ENCODE measurements at regions not wholly inside any gene's neighbourhood (a gene's known extent, or its start where the extent isn't known, plus 50 kb on each side); places are given as distances from the start of the nearest gene placed in this dataset.

DNA sequence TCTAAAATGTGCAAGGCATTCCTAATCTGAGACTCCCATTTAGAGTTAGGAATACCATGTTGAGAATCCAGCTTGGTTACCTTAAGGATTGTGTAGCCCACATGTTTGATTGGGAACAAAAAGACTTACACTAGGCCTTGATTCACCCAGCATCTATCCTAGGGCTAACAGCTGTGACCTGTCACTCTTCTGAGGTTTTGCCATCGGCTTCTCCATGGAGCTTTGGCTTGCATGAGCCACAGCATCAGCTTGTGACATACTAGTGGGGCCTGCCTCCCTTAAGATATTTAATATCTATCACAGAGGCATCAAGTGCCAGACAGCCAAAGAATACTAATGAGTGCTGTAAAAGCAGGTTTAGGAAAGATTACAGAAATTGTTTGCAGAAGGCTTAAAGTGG lies 241.3 kb upstream of the UBE2E3 start:
- WGBS (ENCODE audit: extremely low coverage, insufficient coverage, low lambda C conversion rate): no CpG with 5 or more reads among the region's 1 CpG
- DNase-seq: no peak
- no peaks in the 10 kb centered on the region for H3K79me1 ChIP-seq (ENCODE audit: low read length)
- H2AK5ac ChIP-seq (ENCODE audit: low read length): no peak overlapping the region
- H2BK5ac ChIP-seq (ENCODE audit: low read length): no peak overlapping the region
- H3K27me3 ChIP-seq (ENCODE audit: insufficient read depth, low read length, poor library complexity): no peaks in the 10 kb centered on the region
- H3K23ac ChIP-seq (ENCODE audit: low read length): no peak overlapping the region
- H3K56ac ChIP-seq (ENCODE audit: low read length): no peak overlapping the region
- H3K4me2 ChIP-seq (ENCODE audit: low read length): no peak overlapping the region
- H3K9ac ChIP-seq (ENCODE audit: low read length): no peak overlapping the region
- no peak overlapping the region for H4K8ac ChIP-seq (ENCODE audit: low read depth, low read length)
- no peak overlapping the region for H3K18ac ChIP-seq (ENCODE audit: low read length)
- no peaks in the 10 kb centered on the region for H3K36me3 ChIP-seq (ENCODE audit: control insufficient read depth, insufficient read depth, low read length)
- no peak overlapping the region for H4K5ac ChIP-seq (ENCODE audit: low read length)
- no peak overlapping the region for H2BK15ac ChIP-seq (replicated peaks; ENCODE audit: low read depth)
- no peaks in the 10 kb centered on the region for H3K79me2 ChIP-seq (ENCODE audit: control insufficient read depth, insufficient read depth, low read length)
- H3K4me1 ChIP-seq (ENCODE audit: control insufficient read depth, low read depth, low read length): no peaks in the 10 kb centered on the region
- H3K4ac ChIP-seq (ENCODE audit: low read depth, low read length): no peak overlapping the region
- no peak overlapping the region for H2BK120ac ChIP-seq (ENCODE audit: low read depth, low read length)
- H3K27ac ChIP-seq (ENCODE audit: low read depth, low read length): no peak overlapping the region
- no peak overlapping the region for H3K4me3 ChIP-seq (ENCODE audit: low read length)

DNA sequence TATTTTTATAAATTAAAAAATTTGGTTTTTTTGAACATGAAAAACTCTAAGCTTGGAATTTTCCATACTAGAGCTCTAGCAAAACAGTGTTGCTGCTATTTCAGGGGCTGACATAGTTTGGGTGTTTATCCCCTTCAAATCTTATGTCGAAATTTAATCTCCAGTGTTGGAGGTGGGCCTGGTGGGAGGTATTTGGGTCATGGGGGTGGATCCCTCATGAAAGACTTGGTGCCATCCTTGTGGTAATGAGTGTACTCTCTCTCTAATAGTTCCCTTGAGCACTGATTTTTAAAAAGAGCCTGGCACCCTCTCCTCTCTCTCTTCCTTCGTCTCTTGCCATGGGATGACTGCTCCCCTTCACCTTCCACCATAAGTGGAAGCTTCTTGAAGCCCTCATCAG lies 244.6 kb upstream of the UBE2E3 start:
- Histone ChIP-seq H4K5ac (ENCODE audit: low read length) (no peak overlapping the region), H3K4me2 (ENCODE audit: low read length) (no peak overlapping the region), H4K8ac (ENCODE audit: low read depth, low read length) (no peak overlapping the region), H3K23ac (ENCODE audit: low read length) (no peak overlapping the region), H3K4ac (ENCODE audit: low read depth, low read length) (no peak overlapping the region), H3K27me3 (ENCODE audit: insufficient read depth, low read length, poor library complexity) (no peaks in the 10 kb centered on the region), H3K27ac (ENCODE audit: low read depth, low read length) (no peak overlapping the region), H3K18ac (ENCODE audit: low read length) (peak overlapping the region; percentile 28), H3K36me3 (ENCODE audit: control insufficient read depth, insufficient read depth, low read length) (no peaks in the 10 kb centered on the region), H3K9ac (ENCODE audit: low read length) (no peak overlapping the region), H3K79me2 (ENCODE audit: control insufficient read depth, insufficient read depth, low read length) (no peaks in the 10 kb centered on the region), H3K4me3 (ENCODE audit: low read length) (no peak overlapping the region), H3K4me1 (ENCODE audit: control insufficient read depth, low read depth, low read length) (no peaks in the 10 kb centered on the region), H3K79me1 (ENCODE audit: low read length) (no peaks in the 10 kb centered on the region), H2BK15ac (replicated peaks; ENCODE audit: low read depth) (no peak overlapping the region), H2BK120ac (ENCODE audit: low read depth, low read length) (no peak overlapping the region), H3K56ac (ENCODE audit: low read length) (no peak overlapping the region), H2AK5ac (ENCODE audit: low read length) (no peak overlapping the region), H2BK5ac (ENCODE audit: low read length) (no peak overlapping the region)
- no peak for DNase-seq
- WGBS (ENCODE audit: extremely low coverage, insufficient coverage, low lambda C conversion rate): no CpG with 5 or more reads among the region's 2 CpGs

DNA sequence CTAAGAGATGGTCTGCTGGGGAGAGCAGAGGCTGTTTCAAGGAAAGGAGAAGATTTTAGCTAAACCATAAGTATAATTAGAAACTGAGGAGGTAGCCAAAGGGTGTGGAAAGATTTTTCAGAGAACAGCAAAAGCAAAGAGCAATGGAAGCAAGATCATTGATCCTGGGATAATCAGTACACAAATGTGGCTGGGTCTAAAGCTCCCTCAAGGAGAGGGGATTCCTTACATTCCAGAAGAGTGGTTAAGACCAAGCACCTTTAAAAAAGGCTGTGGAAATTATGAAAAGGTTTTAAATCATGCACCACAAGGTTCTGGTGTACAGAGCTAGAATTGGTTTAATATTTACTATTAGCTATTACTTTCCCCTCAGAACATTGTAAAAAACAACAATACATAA lies 246.0 kb upstream of the UBE2E3 start:
- Histone ChIP-seq H3K4me2 (ENCODE audit: low read length) (no peak overlapping the region), H3K36me3 (ENCODE audit: control insufficient read depth, insufficient read depth, low read length) (no peaks in the 10 kb centered on the region), H4K8ac (ENCODE audit: low read depth, low read length) (no peak overlapping the region), H3K4me1 (ENCODE audit: control insufficient read depth, low read depth, low read length) (no peaks in the 10 kb centered on the region), H4K5ac (ENCODE audit: low read length) (no peak overlapping the region), H3K4me3 (ENCODE audit: low read length) (no peak overlapping the region), H3K27me3 (ENCODE audit: insufficient read depth, low read length, poor library complexity) (no peaks in the 10 kb centered on the region), H3K4ac (ENCODE audit: low read depth, low read length) (no peak overlapping the region), H2BK120ac (ENCODE audit: low read depth, low read length) (no peak overlapping the region), H2AK5ac (ENCODE audit: low read length) (no peak overlapping the region), H3K9ac (ENCODE audit: low read length) (no peak overlapping the region), H3K79me2 (ENCODE audit: control insufficient read depth, insufficient read depth, low read length) (no peaks in the 10 kb centered on the region), H3K18ac (ENCODE audit: low read length) (no peak overlapping the region), H3K79me1 (ENCODE audit: low read length) (no peaks in the 10 kb centered on the region), H2BK15ac (replicated peaks; ENCODE audit: low read depth) (no peak overlapping the region), H2BK5ac (ENCODE audit: low read length) (no peak overlapping the region), H3K27ac (ENCODE audit: low read depth, low read length) (no peak overlapping the region), H3K23ac (ENCODE audit: low read length) (no peak overlapping the region), H3K56ac (ENCODE audit: low read length) (no peak overlapping the region)
- DNase-seq: peak; percentile 35

DNA sequence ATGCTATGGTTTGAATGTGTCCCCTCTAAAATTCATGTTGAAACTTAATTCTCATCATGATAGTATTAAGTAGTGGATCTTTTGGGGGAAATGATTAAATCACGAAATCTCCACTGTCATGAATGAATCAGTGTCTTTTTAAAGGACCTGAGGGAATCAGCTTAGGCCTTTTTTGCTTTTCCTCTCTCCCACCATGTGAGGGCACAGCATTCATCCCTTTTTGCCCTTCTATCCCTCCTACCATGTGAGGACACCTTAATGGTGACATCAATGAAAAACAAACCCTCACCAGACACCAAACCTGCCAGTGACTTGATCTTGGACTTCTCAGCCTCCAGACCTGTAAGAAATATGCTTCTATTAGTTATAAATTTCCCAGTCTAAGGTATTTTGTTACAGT lies 247.1 kb upstream of the UBE2E3 start:
- H3K4me3 ChIP-seq (ENCODE audit: low read length): no peak overlapping the region
- H3K18ac ChIP-seq (ENCODE audit: low read length): no peak overlapping the region
- no peak overlapping the region for H3K56ac ChIP-seq (ENCODE audit: low read length)

DNA sequence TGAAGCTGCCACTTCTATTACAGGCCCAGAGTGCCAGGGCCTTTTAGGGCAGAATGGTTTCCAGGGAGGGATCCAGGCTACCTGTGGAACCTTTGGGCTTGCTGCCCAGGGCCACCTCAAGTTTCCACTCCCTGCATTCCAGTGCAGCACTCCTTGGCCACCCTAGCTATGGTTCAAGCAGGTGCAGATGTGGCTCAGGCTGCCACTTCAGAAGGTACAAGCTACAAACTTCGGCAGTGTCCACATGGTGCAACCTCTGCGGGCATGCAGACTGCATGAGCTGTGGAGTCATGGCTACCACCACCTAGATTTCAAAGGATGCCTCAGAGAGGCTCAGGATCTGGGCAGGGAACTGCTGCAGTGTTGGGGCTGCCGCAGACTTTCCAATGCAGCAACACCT lies 248.1 kb upstream of the UBE2E3 start:
- Histone ChIP-seq H3K4me2 (ENCODE audit: low read length) (no peak overlapping the region), H2BK5ac (ENCODE audit: low read length) (no peak overlapping the region), H3K27ac (ENCODE audit: low read depth, low read length) (no peak overlapping the region), H3K23ac (ENCODE audit: low read length) (no peak overlapping the region), H3K4me3 (ENCODE audit: low read length) (no peak overlapping the region), H3K36me3 (ENCODE audit: control insufficient read depth, insufficient read depth, low read length) (no peaks in the 10 kb centered on the region), H3K79me2 (ENCODE audit: control insufficient read depth, insufficient read depth, low read length) (no peaks in the 10 kb centered on the region), H4K5ac (ENCODE audit: low read length) (no peak overlapping the region), H3K27me3 (ENCODE audit: insufficient read depth, low read length, poor library complexity) (no peaks in the 10 kb centered on the region), H2AK5ac (ENCODE audit: low read length) (no peak overlapping the region), H2BK15ac (replicated peaks; ENCODE audit: low read depth) (no peak overlapping the region), H3K79me1 (ENCODE audit: low read length) (no peaks in the 10 kb centered on the region), H3K9ac (ENCODE audit: low read length) (no peak overlapping the region), H3K56ac (ENCODE audit: low read length) (no peak overlapping the region), H3K4me1 (ENCODE audit: control insufficient read depth, low read depth, low read length) (no peaks in the 10 kb centered on the region), H2BK120ac (ENCODE audit: low read depth, low read length) (no peak overlapping the region), H4K8ac (ENCODE audit: low read depth, low read length) (no peak overlapping the region), H3K18ac (ENCODE audit: low read length) (no peak overlapping the region), H3K4ac (ENCODE audit: low read depth, low read length) (no peak overlapping the region)
- WGBS (ENCODE audit: extremely low coverage, insufficient coverage, low lambda C conversion rate): no CpG with 5 or more reads among the region's 3 CpGs
- no peak for DNase-seq

More for the DNA sequence above, 247.1 kb upstream of the UBE2E3 start:
- WGBS (ENCODE audit: extremely low coverage, insufficient coverage, low lambda C conversion rate): no CpG with 5 or more reads among the region's 1 CpG
- H3K79me1 ChIP-seq (ENCODE audit: low read length): no peaks in the 10 kb centered on the region
- no peak overlapping the region for H4K5ac ChIP-seq (ENCODE audit: low read length)
- H3K4me1 ChIP-seq (ENCODE audit: control insufficient read depth, low read depth, low read length): no peaks in the 10 kb centered on the region
- no peak overlapping the region for H3K23ac ChIP-seq (ENCODE audit: low read length)
- no peak overlapping the region for H3K9ac ChIP-seq (ENCODE audit: low read length)
- no peaks in the 10 kb centered on the region for H3K36me3 ChIP-seq (ENCODE audit: control insufficient read depth, insufficient read depth, low read length)
- peak; percentile 47 for DNase-seq
- no peaks in the 10 kb centered on the region for H3K27me3 ChIP-seq (ENCODE audit: insufficient read depth, low read length, poor library complexity)
- H4K8ac ChIP-seq (ENCODE audit: low read depth, low read length): no peak overlapping the region
- no peak overlapping the region for H2AK5ac ChIP-seq (ENCODE audit: low read length)
- no peak overlapping the region for H3K4ac ChIP-seq (ENCODE audit: low read depth, low read length)
- no peak overlapping the region for H2BK5ac ChIP-seq (ENCODE audit: low read length)
- no peak overlapping the region for H3K27ac ChIP-seq (ENCODE audit: low read depth, low read length)
- no peak overlapping the region for H3K4me2 ChIP-seq (ENCODE audit: low read length)
- no peak overlapping the region for H2BK15ac ChIP-seq (replicated peaks; ENCODE audit: low read depth)
- H3K79me2 ChIP-seq (ENCODE audit: control insufficient read depth, insufficient read depth, low read length): no peaks in the 10 kb centered on the region
- H2BK120ac ChIP-seq (ENCODE audit: low read depth, low read length): no peak overlapping the region

DNA sequence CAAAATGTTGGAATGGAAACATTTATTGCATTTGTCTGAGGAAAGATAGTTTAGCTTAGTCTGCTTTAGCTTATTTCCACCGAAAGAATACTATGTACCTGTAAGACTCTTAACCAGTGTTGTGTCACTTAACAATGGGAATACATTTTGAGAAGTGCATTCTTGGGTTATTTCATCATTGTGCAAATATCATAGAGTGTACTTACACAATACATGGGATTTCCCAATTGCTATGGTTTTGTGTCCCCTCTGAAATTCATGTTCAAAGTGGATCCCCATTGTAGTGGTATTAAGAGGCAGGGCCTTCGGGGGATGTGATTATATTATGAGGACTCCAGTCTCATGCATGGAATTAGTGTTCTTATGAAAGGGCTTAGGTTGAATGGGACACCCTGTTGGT lies 249.4 kb upstream of the UBE2E3 start:
- Histone ChIP-seq H3K18ac (ENCODE audit: low read length) (no peak overlapping the region), H3K27ac (ENCODE audit: low read depth, low read length) (no peak overlapping the region), H2BK15ac (replicated peaks; ENCODE audit: low read depth) (no peak overlapping the region), H3K79me1 (ENCODE audit: low read length) (no peaks in the 10 kb centered on the region), H3K27me3 (ENCODE audit: insufficient read depth, low read length, poor library complexity) (no peaks in the 10 kb centered on the region), H4K8ac (ENCODE audit: low read depth, low read length) (no peak overlapping the region), H4K5ac (ENCODE audit: low read length) (no peak overlapping the region), H2BK5ac (ENCODE audit: low read length) (no peak overlapping the region), H3K4ac (ENCODE audit: low read depth, low read length) (no peak overlapping the region), H3K56ac (ENCODE audit: low read length) (no peak overlapping the region), H3K9ac (ENCODE audit: low read length) (no peak overlapping the region), H3K4me1 (ENCODE audit: control insufficient read depth, low read depth, low read length) (no peaks in the 10 kb centered on the region), H3K36me3 (ENCODE audit: control insufficient read depth, insufficient read depth, low read length) (no peaks in the 10 kb centered on the region), H3K23ac (ENCODE audit: low read length) (no peak overlapping the region), H2BK120ac (ENCODE audit: low read depth, low read length) (no peak overlapping the region), H2AK5ac (ENCODE audit: low read length) (no peak overlapping the region), H3K4me3 (ENCODE audit: low read length) (no peak overlapping the region), H3K4me2 (ENCODE audit: low read length) (no peak overlapping the region), H3K79me2 (ENCODE audit: control insufficient read depth, insufficient read depth, low read length) (no peaks in the 10 kb centered on the region)
- WGBS (ENCODE audit: extremely low coverage, insufficient coverage, low lambda C conversion rate): no CpG with 5 or more reads among the region's 2 CpGs
- DNase-seq: no peak

Data from mesendoderm (in vitro differentiated cells).